NCI-H1930 (cell line): ENCODE measurements at regions not wholly inside any gene's neighbourhood (a gene's known extent, or its start where the extent isn't known, plus 50 kb on each side); places are given as distances from the start of the nearest gene placed in this dataset.
"Not testable (repeated sequence)": the region's sequence is repeated elsewhere in the genome, so short reads cannot be mapped to it uniquely, and the experiment has no call there.

Source experiments
- DNase-seq, 2 experiments: peaks; one replicate each; lab custom pipeline; 2025; lab: John Stamatoyannopoulos, UW

- DNase-seq, result no peak
These were observed 124.7 kb upstream of the ETV3 start for GRCh38 chr1:157262891-157263290.

GRCh38 chr1:157262422-157262821 lies 124.2 kb upstream of the ETV3 start:
- DNase-seq, result no peak

- DNase-seq, result not testable (repeated sequence)
These were observed 117.7 kb upstream of the ETV3 start for GRCh38 chr1:157255891-157256290.

GRCh38 chr1:157254183-157254582 lies 116.0 kb upstream of the ETV3 start:
- not testable (repeated sequence) for DNase-seq

- DNase-seq, result no peak
These were observed 114.3 kb upstream of the ETV3 start for GRCh38 chr1:157252473-157252872.

GRCh38 chr1:157249739-157250138 lies 111.5 kb upstream of the ETV3 start:
- DNase-seq, result no peak

- no peak for DNase-seq
These were observed 111.1 kb upstream of the ETV3 start for GRCh38 chr1:157249326-157249725.

- DNase-seq, result not testable (repeated sequence)
These were observed 109.5 kb upstream of the ETV3 start for GRCh38 chr1:157247764-157248049.

GRCh38 chr1:157247005-157247763 lies 109.0 kb upstream of the ETV3 start:
- no peak for DNase-seq

GRCh38 chr1:157245823-157246222 lies 107.6 kb upstream of the ETV3 start:
- DNase-seq, result no peak

- DNase-seq, result no peak
These were observed 103.0 kb upstream of the ETV3 start for GRCh38 chr1:157241185-157241538.

- DNase-seq, result no peak
These were observed 102.4 kb upstream of the ETV3 start for GRCh38 chr1:157240495-157241184.

GRCh38 chr1:157239936-157240335 lies 101.7 kb upstream of the ETV3 start:
- DNase-seq, result no peak

GRCh38 chr1:157238585-157238984 lies 100.4 kb upstream of the ETV3 start:
- DNase-seq, result no peak

GRCh38 chr1:157237981-157238380 lies 99.8 kb upstream of the ETV3 start:
- DNase-seq, result no peak

GRCh38 chr1:157237522-157237921 lies 99.3 kb upstream of the ETV3 start:
- no peak for DNase-seq

GRCh38 chr1:157236072-157236471 lies 97.9 kb upstream of the ETV3 start:
- no peak for DNase-seq

GRCh38 chr1:157235307-157235706 lies 97.1 kb upstream of the ETV3 start:
- DNase-seq, result no peak

GRCh38 chr1:157234705-157235273 lies 96.6 kb upstream of the ETV3 start:
- no peak for DNase-seq

GRCh38 chr1:157233131-157233530 lies 94.9 kb upstream of the ETV3 start:
- DNase-seq, result no peak

- DNase-seq, result no peak
These were observed 93.8 kb upstream of the ETV3 start for GRCh38 chr1:157231846-157232525.

GRCh38 chr1:157230500-157230899 lies 92.3 kb upstream of the ETV3 start:
- DNase-seq, result no peak

GRCh38 chr1:157227700-157228099 lies 89.5 kb upstream of the ETV3 start:
- DNase-seq, result no peak
